NOMO-1 (cell line): ENCODE measurements at regions not wholly inside any gene's neighbourhood (a gene's known extent, or its start where the extent isn't known, plus 50 kb on each side); places are given as distances from the start of the nearest gene placed in this dataset.
"Not testable (repeated sequence)": the region's sequence is repeated elsewhere in the genome, so short reads cannot be mapped to it uniquely, and the experiment has no call there.

Source experiments
- DNase-seq, 2 experiments: peaks; one replicate each; lab custom pipeline; 2025; ENCODE audit not compliant: unreplicated experiment in 2 of 2; lab: John Stamatoyannopoulos, UW

DNA sequence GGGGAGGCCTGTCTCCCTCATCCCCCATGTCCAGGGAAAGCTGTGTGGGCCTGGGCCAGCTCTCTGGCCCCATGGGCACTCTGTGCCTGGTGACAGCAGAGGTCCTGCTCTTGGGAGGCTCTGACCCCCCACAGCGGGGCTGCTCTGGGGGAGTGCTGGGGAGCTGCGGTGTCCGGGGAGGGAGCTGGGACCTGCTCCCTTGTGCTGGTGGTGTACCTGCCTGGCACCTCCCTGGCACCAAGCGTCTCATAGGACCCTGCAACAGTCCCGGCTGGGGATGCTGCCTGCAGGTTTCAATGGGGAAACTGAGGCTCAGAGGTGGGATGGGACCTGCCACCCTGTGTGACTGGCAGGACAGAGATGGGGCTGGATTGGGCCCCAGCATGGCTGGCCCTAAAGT, 111.3 kb downstream of the KIF26A start:
- DNase-seq, result no peak

DNA sequence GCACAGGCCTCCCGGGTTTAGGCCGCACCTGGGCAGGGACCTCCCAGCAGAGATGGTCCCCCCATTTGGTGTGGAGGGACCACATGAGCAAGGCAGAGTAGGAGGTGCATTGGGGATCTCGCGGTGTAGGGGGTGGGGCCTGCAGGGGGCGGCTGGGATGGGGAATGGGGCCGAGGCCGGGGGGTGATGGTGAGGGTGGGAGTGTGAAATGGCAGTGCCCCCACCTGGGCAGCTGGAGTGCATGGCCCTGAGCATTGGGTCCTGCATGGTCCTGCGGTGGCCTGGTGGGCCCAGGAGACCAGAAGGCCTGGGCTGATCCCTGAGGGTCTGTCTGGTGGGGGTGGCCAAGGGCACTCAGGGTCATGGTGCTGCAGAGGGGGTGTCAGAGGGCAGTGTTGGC, 111.8 kb downstream of the KIF26A start:
- DNase-seq, result no peak

DNA sequence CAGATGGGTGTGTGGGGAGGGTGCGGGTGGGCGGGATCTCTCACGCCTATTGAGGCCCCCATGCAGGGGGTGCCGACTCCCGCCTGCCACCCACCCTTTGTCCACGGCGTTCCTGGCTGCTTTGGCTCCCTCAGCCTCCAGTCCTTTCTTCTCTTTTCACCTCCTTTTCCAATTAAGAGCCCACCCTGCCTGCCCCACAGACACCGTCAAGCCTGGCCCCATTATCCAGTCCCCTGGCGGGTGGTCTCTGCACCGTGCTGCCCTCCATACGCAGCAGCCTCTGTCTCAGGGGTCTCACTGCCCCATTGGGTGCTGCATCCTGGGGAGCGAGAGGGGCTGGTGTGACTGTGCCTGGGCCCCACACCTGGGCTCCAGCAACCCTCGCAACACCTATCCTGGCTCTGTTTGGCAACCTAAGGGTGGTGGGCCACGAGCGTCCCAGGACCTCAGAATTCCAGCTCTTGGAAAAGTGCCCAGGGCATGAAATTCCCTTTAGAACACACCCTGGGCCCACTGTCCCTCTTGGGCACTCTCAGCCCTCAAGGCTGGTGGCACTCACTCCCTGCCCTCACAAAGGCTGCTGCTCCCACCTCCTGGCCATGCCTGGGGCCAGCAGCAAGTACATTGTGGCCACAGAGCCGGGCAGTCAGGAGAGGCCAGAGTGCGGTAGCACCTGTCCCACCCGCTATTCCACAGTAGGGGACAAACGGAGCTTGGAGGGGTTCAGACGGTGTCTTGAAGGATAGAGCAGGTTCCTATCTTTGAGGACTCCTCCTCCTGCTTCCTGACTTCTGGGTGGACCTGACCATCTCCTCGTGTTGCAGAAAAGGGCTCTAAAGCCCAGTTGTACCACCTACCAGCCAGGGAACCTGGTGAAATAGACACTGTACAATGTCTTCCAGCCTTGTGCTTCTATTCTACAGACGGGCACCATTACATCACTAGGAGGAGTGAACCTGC, 114.1 kb downstream of the KIF26A start:
- no peak for DNase-seq

DNA sequence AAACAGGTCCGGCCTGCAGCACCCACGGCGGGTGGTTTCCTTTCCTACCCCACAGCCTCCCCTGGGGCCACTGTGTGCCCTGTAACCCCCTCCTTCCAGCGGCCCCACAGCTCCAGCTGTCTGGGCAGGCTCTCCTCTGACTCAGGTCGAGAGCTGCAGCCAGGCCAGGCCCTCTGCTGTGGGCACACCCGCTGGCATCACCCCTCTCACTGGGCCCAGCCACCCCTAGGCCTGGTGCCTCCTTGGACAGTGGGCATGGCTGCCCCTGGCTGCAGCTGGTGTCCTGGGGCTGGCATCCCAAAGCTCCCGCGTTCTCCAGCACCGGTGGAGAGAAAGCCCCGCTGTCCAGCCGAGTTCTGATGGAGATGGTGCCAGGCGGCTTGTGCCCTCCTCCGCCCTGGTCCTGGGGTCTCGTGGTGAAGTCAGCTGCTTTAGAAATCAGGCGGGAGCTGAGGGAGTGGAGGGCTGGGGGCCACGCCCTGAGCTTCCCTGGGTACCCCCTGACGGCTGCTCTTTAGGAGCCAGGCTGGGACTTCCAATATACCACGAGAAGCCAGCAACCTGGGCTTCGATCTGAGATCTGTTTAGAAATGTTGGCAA, 114.9 kb downstream of the KIF26A start:
- no peak for DNase-seq

DNA sequence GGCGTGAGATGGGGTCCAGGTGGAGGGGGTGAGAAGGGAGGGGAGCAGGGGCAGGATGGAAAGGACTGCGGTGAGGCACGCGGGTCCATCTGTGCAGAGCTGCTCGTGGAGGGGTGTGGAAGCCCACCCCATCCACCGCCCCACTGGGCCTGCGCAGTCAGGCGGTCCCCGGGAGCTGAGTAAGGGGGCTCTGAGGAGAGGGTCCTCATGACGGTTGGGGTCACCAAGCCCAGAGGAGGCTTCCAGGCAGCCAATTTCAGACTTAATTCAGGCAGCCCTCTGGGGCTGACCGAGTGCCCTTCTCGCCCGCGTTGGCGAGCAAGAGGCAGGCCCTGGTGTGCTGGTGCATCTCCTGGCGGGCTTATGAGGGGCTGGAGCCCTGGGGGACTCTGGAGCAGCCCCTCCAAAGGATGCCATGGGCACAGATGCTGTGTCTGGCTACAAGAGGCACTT, 115.5 kb downstream of the KIF26A start:
- DNase-seq, result no peak

DNA sequence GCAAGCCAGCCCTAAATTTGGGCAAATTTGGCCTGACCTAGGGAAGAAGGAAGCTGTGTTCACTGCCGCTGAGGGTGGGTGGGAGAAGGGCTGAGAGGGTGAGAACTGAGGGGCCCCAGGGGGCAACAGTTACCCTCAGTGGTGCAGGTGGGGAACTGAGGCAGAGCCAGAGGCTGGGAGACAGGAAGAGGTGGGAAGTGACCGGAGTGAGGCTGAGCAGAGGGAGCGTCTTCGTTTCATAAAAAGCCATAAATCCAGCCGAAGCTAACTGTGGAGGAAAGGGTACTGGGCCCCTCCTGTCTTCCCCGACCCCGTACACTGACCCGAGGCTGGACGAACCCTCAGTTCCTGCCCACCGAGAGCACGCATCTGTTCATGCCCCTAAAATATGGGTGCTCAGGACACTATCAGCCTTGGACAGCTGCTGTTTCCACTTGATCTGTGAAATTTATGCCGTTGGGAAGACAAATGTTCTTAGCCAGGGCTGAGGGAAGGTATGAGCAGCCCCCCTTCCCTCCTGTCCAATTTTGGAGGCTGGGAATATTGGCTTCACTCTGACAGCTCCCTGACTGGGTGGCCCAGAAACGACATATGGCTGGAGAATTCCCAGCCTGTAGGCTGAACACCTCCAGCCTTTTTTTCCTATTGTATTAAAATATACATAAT, 116.5 kb downstream of the KIF26A start:
- DNase-seq, result no peak

DNA sequence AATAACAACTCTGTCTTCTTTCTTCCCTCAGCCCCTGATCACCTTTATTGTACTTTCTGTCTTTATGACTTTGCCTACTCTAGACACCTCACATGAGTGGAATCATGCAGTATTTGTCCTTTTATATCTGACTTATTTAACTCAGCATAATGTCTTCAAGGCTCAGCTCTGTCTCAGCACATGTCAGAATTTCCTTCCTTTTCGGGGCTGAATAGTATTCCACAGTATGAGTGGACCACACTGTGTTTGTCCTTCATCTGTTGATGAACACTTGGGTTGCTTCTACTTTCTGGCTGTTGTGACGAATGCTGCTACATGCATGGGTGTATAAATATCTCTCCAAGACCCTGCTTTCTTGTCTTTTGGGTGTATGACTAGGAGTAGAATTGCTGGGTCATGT, 117.6 kb downstream of the KIF26A start:
- no peak for DNase-seq

DNA sequence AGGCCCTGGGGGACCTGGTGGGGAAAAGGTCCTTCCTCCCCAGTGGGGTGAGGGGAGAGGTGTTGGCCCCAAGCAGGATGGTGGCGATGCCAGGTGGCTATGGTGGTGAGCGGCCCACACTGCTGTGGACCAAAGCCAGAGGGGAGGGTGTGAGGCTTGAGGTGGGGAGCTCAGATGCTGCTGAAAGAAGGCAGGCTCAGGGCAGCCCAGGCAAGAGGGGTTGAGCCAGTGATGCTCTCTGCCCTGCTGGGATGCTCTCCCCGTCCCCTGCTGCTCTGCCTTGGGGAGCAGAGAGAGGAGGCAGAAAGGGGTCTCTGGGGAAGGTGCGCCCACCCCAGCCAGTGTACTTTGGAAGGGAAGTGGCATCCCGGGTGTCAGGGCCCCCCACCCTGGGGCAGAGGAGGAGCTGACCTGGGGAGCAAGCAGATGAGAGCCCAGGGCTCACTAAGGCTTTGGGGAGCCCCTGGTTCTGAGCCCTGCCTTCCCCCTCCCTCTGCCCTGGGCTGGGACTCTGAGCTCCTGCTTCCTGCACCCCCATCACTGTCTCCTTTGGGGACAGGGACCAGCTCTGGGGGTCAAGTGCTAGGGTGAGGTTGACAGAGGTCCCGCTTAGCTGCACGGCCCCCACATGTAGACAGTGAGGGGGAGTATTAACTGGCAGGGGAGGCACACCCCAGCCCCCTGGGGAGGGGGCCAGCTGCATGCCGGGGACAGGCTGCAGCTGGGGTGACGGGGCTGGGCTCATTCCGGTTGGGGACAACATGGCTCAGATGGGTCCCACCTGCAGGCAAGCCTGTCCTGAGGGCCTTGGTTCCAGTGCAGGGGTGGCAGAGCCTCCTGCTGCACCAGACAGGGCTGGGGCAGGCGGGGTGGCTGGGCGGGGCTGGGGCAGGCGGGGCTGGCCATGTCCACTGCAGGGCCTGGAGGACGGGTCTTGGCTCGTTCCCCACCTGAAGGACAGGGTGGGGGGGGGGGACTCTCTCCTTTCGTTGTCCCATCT, 124.4 kb downstream of the KIF26A start:
- DNase-seq, result no peak

DNA sequence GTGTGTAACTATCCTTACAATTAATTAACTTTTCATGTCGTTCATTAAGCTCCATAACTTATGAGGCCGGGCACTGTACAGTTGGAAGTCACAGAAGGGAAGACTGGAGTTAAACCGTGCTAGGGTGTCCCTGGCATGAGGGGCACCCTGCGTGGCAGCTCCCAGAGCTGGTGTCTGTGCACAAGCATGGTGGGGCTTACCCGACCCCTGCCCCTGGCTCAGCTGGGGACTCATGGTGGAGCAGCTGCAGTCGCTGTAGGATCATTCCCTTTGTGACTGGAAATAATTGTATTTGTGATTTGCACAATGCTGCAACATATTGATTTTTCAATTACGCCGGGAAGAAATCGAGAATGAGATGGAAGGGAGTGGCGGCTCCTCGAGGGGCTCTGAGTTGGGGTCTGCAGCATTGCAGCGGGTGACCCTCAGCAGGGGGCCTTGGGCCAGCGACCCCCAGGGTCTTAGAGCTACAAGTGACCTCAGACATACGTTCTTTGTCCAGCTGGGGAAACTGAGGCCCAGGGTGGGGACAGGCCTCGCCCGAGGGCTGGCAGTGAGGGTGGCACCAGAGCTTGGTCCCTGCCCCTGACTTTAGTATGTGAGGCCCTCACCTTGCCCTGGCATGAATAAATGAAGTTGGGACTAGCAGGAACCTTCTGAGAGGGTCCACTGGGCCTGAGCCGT, 125.4 kb downstream of the KIF26A start:
- no peak for DNase-seq

DNA sequence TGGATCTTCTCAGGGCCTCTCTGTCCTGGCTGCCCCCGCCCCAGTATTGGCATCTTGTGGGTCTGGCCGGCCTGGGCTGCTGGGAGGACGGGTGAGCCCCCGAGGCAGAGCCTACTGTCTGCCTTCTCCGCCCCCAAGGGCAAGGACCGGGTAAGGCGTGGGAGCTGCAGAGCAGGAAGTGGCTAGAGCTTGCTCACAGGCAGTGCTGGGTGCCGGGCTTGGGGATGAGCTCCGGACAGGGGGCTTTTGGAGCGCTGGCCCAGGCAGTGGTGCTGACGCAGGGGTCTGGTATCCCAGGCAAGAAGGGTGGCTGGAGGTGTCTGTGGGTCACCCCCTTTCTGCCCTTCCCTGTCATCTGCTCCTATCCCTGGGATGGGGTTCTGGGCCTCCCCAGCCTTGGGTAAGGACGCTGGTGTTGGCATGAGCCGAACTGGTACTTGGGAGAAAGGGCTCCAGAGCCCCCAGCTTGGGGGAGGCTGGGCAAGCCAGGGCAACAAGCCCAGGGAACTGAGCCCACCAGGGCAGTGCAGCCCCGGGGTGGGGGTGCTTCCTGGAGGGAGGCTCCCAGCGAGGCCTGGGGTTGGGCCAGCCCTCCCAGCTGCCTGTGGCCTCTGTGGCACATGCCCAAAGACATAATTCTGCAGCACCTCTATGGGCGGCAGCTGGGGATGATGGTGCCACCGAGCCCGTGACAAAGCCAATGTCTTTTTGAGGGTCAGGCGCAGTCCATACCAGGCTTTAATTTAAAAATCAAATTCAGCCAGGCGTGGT, 126.3 kb downstream of the KIF26A start:
- DNase-seq, result no peak

DNA sequence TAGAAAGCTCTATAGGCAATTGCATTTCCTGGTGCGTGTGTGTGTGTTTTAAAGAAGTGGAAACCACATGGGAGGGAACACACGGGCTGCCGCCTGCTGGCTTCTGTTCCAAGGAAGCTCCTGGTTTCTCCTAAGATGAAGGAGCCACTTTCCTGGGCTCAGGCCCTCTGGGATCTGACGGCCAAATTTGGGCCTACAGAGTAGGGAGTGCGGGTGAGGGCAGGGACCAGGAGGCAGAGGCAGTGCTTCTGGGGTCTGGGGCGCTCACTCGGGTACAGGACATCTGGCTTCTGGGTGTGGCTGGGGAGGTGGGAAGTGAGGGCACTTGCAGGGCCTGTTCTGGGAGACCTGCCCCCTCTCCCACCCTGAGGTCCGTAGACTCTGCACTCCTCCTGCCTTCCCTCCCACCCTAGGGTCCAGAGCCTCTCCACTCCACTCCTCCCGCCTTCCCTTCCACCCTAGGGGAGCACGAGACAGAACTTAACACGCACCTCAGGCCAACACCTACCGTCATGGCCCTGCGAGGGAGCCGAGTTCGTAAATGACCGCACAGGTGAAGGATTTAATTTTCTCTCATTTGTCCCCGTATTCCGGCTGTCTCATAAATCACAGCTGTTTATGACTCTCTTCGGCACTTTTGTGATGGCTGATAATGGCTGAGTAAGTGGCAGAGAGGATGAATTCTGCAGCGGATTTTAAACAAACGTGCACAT, 127.7 kb downstream of the KIF26A start:
- DNase-seq, result no peak

DNA sequence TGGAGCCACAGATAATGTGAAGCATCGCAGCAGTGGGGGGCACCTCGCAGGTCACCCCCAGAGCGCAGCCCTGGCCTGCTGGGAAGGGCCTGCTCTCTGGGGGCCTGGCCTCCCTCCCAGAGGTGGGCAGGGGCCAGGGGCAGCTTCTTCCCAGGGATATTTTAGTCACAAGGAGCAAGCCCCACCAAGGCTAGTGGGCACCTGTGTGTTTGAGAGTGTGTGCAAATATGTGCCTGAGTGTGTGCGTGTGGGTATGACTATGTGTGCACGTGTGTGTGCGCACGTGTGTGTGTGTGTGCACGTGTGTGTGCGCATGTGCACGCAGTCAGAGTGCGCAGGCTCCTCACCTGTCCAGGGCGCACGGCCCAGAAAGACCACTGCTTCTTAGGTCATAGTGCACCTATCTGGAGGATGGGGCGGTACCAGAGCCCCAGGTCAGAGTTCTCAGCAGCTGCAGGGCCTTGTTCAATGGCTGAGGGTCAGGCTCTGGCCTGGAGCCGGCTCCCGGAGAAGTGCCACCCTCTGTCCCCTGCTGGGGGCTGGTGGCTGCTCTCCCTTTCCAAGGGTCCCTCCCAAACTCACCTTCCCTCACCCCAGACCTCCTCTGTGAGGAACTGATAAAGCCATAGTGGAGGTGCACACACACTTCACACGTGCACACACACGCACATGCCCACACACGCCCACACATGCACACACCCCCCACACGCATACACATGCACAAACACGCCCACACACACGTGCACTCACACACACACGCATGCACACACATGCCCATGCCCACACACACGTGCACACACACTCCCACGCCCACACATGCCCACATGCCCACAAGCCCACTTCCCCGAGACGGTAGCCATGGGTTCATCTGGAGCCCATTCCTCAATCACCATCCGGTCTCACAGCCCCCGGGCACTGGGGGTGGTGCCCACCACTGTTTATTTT, 128.5 kb downstream of the KIF26A start:
- no peak for DNase-seq

DNA sequence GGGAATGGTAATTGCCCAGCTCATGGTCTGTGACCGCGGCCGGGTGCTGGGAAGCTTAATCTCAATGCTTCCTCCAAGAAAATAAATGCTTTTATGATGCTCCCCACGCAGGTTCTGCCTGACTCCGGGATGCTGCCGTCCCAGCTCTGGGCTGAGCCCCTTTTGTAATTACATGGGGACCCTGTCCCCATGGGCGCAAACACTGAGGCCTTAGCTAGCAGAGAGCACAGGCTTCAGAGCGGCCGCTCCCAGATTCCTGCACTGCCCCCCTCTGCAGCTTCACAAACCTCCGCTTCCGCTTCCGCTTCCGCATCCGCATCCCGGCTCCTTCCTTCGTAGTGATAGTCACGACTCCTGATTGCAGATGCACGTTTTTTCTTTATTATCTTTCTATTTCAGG, 129.5 kb downstream of the KIF26A start:
- no peak for DNase-seq

DNA sequence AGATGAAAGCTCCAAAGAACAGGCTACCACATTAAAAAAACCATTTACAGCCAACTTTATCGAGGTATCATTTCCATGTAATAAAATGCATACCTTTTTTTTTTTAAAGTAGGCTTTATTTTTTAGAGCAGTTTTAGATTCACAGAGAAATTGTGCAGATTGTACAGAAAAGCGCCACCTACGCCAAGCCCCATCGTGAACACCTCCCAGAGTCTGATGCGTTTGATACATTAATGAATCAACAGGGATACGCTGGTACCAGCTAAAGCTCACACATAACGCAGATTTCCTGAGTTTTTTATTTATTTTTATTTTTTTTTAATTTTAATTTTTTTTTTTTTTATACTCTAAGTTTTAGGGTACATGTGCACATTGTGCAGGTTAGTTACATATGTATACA, 129.9 kb downstream of the KIF26A start:
- no peak for DNase-seq

DNA sequence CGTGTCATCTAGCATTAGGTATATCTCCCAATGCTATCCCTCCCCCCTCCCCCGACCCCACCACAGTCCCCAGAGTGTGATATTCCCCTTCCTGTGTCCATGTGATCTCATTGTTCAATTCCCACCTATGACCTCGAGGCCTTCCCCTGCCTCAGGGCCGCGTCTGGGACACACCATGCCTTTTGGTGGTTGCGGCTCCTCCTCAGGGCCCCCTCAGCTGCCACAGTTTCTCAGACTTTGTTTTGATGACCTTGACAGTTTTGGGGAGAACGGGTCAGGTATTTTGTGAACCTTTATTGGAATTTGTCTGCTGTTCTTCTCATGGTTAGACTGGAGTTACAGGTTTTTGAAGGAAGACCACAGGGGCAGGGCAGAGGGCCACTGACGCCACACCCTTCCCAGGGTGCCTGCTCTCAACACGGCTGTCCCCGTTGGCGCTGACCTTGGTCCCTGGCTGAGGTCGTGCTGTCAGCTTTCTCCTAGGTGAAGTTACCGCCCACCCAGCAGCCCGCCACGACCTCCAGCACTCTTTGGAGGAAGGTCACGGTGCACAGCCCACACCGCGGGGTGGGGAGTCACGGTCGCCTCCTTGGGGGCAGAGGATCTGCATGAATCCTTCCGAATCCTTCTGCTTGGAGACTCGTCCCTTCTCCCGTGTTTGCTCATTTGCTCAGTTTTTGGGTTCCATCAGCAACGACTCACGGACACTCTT, 130.5 kb downstream of the KIF26A start:
- DNase-seq, result no peak

DNA sequence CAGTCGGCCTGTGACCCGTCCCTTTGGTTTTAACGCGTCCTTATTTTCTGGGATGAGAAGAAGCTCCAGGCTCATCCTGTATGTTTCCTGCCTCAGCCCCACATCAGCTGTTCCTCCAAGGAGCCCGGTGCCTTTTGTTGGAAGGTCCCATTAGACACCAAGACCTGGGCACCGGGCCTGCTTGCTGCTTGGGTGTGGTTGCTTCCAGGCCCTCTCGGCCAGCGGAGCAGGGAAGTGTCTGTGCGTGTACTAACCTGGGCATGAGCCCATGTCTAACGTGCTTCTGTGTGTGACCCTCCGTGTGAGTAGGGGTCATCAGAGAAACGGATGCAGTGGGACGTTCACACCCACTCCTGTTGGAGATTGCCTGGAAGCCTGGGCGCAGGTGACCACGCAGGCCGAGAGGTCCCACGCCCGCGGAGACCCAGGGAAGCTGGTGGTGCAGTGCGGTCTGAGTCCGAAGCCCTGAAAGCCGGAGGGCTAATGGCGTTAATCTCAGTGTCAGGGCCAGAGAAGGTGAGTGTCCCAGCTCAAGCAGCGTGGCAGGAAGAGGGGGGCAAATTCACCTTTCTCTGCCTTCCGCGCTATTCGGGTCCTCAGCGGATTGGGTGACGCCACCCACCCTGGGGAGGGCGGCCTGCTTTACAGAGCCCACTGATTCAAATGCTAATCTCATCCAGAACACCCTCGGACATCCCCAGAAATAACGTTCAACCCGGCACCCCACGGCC, 131.3 kb downstream of the KIF26A start:
- DNase-seq, result not testable (repeated sequence)
